Stimulated activated memory B cell treated with anti-CD40 and anti-IgM and Interleukin-4, amounts not matched to agents 10 μg/mL and 1 μg/mL and 100 μg/mL, for 72 hours (primary cell): ENCODE measurements at regions not wholly inside any gene's neighbourhood (a gene's known extent, or its start where the extent isn't known, plus 50 kb on each side); places are given as distances from the start of the nearest gene placed in this dataset.
"Not testable (repeated sequence)": the region's sequence is repeated elsewhere in the genome, so short reads cannot be mapped to it uniquely, and the experiment has no call there.

Source experiments
- ATAC-seq: fragments of 150-1000 bp; cut with Tn5 transposase; 2 replicates; pipeline ENCODE4 v1.10.0; 2021
- H3K27ac Mint-ChIP-seq: one replicate; pipeline ENCODE4 v1.8.0; 2022; ENCODE audit warnings: mild to moderate bottlenecking, mixed read lengths
- H3K27me3 Mint-ChIP-seq: one replicate; pipeline ENCODE4 v1.8.0; 2022; ENCODE audit warnings: mixed read lengths
- H3K36me3 Mint-ChIP-seq: one replicate; pipeline ENCODE4 v1.8.0; 2022; ENCODE audit warnings: mixed read lengths
- H3K4me1 Mint-ChIP-seq: one replicate; pipeline ENCODE4 v1.8.0; 2022; ENCODE audit warnings: mixed read lengths
- H3K4me3 Mint-ChIP-seq: one replicate; pipeline ENCODE4 v1.8.0; 2022; ENCODE audit warnings: mild to moderate bottlenecking, moderate library complexity, mixed read lengths
- H3K9me3 Mint-ChIP-seq: one replicate; pipeline ENCODE4 v1.8.0; 2022; ENCODE audit warnings: mixed read lengths

DNA sequence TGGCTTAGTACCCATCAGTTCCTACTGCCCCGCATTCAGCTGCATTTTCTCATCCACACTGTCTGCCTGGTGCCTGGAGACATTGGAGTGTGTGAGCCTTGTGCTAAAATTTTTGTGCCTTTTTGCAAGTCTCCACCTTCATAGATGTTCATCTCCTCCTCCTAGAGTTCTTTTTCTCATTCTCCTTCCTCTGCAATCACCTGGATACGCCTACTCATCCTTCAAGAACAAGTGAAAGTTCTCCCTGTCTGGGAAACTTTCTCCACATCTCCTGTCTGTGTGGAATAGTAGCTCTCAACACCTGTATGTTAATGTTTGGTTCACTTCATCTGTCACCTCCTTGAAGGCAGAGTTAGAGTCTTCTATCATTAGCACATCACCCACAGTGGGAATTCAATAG, 125.7 kb upstream of the FBXL17 start:
- H3K4me3 Mint-ChIP-seq: no peak overlapping the region
- no peaks in the 10 kb centered on the region for H3K36me3 Mint-ChIP-seq
- H3K4me1 Mint-ChIP-seq: no peaks in the 10 kb centered on the region
- no peak for ATAC-seq
- no peaks in the 10 kb centered on the region for H3K9me3 Mint-ChIP-seq
- peaks cover 30% of the 10 kb centered on the region for H3K27me3 Mint-ChIP-seq
- no peak overlapping the region for H3K27ac Mint-ChIP-seq

DNA sequence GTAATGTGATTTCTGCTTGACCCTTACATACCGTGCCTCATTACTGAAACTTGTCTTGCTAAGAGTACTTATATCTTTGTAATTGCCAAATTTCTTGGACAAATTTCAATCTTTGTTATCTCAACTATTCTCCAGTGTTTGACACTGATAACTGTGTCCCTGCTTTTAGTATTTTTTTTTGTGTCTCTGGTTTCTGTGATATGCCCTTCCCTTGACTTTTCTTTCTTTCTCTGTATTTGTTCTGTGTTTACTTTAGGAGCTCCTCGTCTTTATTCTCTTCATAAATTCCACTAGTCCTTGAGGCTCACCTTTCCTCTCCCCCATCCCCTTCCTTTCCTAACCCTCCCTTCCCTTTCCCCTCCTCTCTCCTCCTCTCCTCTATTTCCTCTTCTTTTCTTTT, 123.7 kb upstream of the FBXL17 start:
- Mint-ChIP-seq H3K27me3 (peaks cover 25% of the 10 kb centered on the region), H3K4me3 (no peak overlapping the region), H3K4me1 (no peaks in the 10 kb centered on the region), H3K36me3 (no peaks in the 10 kb centered on the region), H3K27ac (no peak overlapping the region), H3K9me3 (no peaks in the 10 kb centered on the region)
- no peak for ATAC-seq

DNA sequence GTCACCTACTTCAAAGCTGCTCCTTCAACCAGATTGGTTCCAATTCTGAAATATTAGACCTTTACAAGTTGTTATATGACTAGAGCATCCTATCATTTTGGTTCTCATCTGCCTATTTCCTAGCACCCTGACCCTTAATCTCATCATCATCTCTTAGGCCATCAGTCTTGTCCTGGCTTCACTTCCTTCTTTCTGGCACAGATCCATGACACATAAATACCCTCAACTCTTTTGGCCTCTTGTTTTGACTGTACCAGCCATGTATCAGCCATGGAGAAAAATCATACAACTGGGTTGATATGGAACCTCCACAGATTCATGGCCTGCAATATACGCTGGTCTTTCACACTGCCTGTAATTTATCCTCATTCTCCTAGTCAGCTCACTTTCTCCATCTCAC, 123.1 kb upstream of the FBXL17 start:
- Mint-ChIP-seq H3K4me3 (no peak overlapping the region), H3K4me1 (no peaks in the 10 kb centered on the region), H3K27me3 (peaks cover 22% of the 10 kb centered on the region), H3K9me3 (peaks cover 1% of the 10 kb centered on the region), H3K27ac (no peak overlapping the region), H3K36me3 (no peaks in the 10 kb centered on the region)
- ATAC-seq: no peak

DNA sequence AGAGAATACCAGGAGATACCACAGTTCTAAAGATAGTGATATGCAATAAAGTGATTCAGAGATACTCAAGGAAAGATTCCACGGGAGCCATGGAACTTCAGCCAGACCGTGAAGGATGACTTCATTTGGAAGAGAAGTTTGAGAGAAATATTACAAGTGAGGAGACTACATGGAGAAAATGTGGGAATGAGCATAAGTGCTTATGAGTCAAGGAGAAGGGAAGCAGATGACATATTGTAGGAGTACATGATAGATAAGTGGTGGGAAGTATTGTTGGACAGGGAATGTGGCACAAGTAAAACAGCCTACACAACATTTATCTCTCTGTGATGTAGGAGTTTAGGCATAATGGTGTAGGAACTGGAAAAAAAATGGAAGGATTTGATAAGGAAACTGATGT, 122.1 kb upstream of the FBXL17 start:
- H3K4me3 Mint-ChIP-seq: no peak overlapping the region
- H3K4me1 Mint-ChIP-seq: no peaks in the 10 kb centered on the region
- no peak for ATAC-seq
- H3K9me3 Mint-ChIP-seq: peaks cover 7% of the 10 kb centered on the region
- no peak overlapping the region for H3K27ac Mint-ChIP-seq
- no peaks in the 10 kb centered on the region for H3K36me3 Mint-ChIP-seq
- H3K27me3 Mint-ChIP-seq: peaks cover 22% of the 10 kb centered on the region

DNA sequence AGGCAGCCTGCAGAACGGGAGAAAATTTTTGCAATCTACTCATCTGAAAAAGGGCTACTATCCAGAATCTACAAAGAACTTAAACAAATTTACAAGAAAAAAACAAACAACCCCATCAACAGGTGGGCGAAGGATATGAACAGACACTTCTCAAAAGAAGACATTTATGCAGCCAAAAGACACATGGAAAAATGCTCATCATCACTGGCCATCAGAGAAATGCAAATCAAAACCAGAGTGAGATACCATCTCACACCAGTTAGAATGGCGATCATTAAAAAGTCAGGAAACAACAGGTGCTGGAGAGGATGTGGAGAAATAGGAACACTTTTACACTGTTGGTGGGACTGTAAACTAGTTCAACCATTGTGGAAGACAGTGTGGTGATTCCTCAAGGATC, 113.7 kb upstream of the FBXL17 start:
- not testable (repeated sequence) for H3K4me1 Mint-ChIP-seq, H3K36me3 Mint-ChIP-seq, H3K4me3 Mint-ChIP-seq, ATAC-seq, H3K27me3 Mint-ChIP-seq, H3K9me3 Mint-ChIP-seq, H3K27ac Mint-ChIP-seq

DNA sequence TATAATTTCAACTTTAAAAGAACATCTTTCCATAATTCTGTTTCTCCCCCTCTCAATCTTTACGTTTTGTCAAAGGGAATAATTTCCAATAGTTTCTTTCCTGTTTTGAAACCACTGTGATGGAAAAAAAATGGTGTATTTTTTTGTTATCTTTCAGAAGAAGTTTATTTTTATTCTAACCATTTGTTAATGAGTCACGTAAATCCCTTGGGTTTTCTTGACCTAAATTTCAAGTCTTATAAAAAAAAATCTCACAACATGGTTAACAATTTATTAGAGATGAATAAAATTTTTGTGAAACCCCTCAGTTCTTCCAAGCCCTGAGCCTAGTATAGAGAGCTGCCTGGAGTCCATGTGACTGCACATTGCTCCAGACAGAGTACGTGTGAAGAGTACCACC, 106.1 kb upstream of the FBXL17 start:
- Mint-ChIP-seq H3K27me3 (peaks cover 33% of the 10 kb centered on the region), H3K36me3 (no peaks in the 10 kb centered on the region), H3K27ac (no peak overlapping the region), H3K9me3 (peaks cover 8% of the 10 kb centered on the region), H3K4me3 (no peak overlapping the region), H3K4me1 (no peaks in the 10 kb centered on the region)
- ATAC-seq: no peak

DNA sequence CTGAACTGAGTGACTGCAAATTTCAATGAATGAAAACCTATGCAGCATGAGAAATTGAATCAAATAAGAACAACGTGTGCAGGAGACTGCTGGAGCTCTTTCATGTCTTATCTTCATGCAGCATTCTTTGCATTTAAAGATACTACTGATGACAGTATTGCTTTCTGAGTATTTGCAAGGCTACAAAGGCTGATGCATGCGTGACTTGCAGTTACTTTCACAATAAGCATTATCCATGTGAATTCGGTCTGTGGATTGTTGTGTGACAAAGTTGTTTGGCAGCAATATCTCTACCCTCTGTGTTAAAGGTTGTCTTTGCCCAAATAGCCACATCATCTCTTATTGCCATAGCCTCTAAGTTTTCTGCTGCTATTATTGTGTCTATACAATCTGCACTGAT, 102.1 kb upstream of the FBXL17 start:
- Mint-ChIP-seq H3K27me3 (peaks cover 17% of the 10 kb centered on the region), H3K36me3 (no peaks in the 10 kb centered on the region), H3K9me3 (no peaks in the 10 kb centered on the region), H3K4me1 (no peaks in the 10 kb centered on the region), H3K27ac (no peak overlapping the region), H3K4me3 (no peak overlapping the region)
- no peak for ATAC-seq

DNA sequence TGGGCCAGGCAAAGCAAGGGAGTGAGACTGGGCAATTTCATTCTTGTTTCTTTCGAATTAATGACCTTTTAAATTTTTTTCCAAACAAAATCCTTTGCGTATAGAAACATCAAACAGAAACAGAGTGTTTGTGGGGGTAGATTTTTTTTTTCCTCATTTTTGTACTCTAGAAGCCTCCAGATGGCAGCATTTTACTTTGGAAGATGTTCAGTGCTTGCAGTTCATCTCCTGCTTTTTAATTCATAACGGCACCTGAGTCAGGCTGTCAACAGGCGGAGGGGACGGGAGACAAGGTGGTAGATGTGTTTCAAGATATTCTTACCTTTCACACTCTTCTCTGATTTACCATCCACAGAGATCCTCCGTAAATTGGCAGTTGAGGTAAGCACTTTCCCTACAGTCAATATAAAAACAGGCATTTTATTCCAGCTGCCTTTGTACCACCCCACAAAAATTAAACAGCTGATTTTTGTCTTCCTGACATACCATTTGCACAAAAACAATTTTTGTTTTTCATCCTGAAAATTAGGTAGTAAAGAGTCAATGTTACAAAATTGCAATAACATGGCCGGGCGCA, 99.5 kb upstream of the FBXL17 start:
- Mint-ChIP-seq H3K4me1 (no peaks in the 10 kb centered on the region), H3K36me3 (no peaks in the 10 kb centered on the region), H3K4me3 (no peak overlapping the region), H3K9me3 (no peaks in the 10 kb centered on the region), H3K27me3 (peaks cover 9% of the 10 kb centered on the region), H3K27ac (no peak overlapping the region)
- no peak for ATAC-seq

DNA sequence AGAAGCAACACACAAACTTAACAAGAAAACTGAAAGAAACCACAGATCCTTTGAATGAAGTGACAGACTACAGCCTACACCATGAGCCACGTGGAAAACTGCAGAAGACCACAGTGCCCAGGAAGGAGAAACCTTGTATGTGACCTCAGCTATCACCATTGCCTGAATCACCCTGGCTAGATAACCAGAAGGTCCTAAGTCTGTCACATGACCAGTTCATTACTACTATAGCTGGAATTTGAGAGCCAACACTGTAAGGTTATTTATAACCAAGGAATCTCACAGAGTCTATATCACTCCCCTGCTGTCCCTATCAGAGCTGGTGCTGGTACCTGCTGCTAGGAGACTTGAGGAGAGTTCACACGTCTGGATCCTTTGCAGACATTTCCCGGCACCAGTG, 90.3 kb upstream of the FBXL17 start:
- no peak overlapping the region for H3K4me3 Mint-ChIP-seq

DNA sequence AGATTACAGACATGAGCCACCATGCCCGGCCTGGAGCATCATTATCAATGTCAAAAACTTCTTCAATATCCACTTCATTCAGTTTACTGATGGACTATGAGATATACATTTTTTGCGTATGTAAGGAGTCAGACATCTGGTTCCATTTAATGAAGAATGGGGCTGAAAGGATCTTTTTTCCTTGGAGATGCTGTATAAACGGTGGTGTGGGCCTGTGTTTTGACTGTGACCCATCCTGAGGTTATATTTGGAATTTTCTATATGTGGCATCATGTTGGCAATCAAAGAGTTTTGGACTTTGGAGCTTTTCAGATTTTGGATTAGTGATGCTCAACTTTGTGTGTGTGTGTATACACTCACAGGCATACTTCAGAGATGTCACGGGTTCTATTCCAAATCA, 85.7 kb upstream of the FBXL17 start:
- Mint-ChIP-seq H3K27me3 (peaks cover 9% of the 10 kb centered on the region), H3K4me3 (no peak overlapping the region), H3K9me3 (no peaks in the 10 kb centered on the region), H3K27ac (no peak overlapping the region), H3K36me3 (no peaks in the 10 kb centered on the region), H3K4me1 (no peaks in the 10 kb centered on the region)
- ATAC-seq: no peak

More for the DNA sequence above, 90.3 kb upstream of the FBXL17 start:
- no peaks in the 10 kb centered on the region for H3K4me1 Mint-ChIP-seq
- H3K36me3 Mint-ChIP-seq: no peaks in the 10 kb centered on the region
- H3K27ac Mint-ChIP-seq: no peak overlapping the region
- H3K9me3 Mint-ChIP-seq: no peaks in the 10 kb centered on the region
- H3K27me3 Mint-ChIP-seq: peaks cover 20% of the 10 kb centered on the region
- ATAC-seq: no peak

DNA sequence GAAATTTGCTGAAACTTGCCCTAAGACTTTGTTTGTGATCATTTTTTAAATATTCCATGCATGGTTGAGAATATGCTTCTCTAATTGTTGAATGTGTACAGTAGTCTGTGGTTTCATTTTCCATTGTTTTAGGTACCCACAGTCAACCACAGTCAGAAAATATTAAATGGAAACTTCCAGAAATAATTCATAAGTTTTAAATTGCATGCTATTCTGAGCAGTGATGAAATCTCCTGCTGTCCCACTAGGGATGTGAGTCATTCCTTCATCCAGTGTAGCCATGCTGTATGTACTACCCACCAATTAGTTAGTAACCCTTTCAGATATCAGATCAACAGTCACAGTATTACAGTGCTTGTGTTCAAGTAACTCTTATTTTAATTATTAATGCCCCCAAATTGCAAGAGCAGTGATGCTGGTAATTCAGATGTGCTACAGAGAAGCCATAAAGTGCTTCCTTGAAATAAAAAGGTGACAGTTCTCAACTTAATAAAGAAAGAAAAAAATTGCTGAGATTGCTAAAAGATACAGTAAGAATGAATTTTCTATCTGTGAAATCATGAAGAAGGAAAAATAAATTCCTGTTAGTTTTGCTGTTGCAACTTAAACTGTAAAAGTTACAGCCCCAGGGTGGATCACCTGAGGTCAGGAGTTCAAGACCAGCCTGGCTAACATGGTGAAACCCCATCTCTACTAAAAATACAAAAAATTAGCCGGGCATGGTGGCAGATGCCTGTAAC, 79.9 kb upstream of the FBXL17 start:
- Mint-ChIP-seq H3K4me1 (no peaks in the 10 kb centered on the region), H3K27me3 (peaks cover 13% of the 10 kb centered on the region), H3K27ac (no peak overlapping the region), H3K36me3 (no peaks in the 10 kb centered on the region), H3K4me3 (no peak overlapping the region), H3K9me3 (no peaks in the 10 kb centered on the region)
- ATAC-seq: no peak

DNA sequence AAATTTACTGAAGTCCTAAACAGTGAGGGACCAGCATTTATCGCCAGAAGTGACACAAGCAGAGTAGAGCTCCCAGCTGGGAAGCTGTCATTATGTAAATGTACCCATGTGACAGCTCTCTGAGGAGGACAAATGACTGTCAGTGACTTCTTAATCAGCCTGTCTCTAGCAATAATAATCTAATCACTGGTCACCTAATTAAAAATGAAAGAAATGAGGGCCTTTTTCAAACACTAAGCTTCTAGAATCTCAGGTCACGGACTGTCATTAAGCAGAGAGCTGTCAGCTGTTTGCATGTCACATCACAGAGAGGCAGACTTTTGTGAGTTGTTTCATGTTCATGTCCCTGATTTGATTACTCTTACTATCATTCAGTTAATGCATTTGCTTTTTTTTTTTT, 77.9 kb upstream of the FBXL17 start:
- H3K4me1 Mint-ChIP-seq: no peaks in the 10 kb centered on the region
- H3K27me3 Mint-ChIP-seq: peaks cover 13% of the 10 kb centered on the region
- no peak overlapping the region for H3K27ac Mint-ChIP-seq
- no peak for ATAC-seq
- H3K9me3 Mint-ChIP-seq: peaks cover 7% of the 10 kb centered on the region
- no peaks in the 10 kb centered on the region for H3K36me3 Mint-ChIP-seq
- no peak overlapping the region for H3K4me3 Mint-ChIP-seq

DNA sequence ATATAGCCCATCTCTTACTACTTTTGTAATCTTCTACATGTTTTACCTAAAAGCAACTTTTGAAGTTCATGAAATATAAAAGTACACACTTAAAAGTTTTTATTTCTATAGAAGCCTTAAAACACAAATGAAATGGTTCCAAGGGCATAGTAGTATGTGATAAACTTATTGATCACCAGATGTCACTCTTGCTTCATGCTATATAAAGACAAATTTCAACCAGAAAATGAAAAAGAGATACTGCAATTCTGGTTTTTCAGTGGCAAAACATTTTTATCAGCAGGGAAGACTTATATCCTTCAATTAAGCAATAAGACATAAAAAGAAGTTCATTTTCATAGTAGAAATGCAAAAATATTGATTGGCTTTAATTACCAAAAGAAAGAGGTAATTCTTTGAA, 69.4 kb upstream of the FBXL17 start:
- H3K27me3 Mint-ChIP-seq: no peaks in the 10 kb centered on the region
- H3K36me3 Mint-ChIP-seq: peaks cover 5% of the 10 kb centered on the region
- H3K9me3 Mint-ChIP-seq: peaks cover 19% of the 10 kb centered on the region
- no peak overlapping the region for H3K4me3 Mint-ChIP-seq
- H3K4me1 Mint-ChIP-seq: no peaks in the 10 kb centered on the region
- ATAC-seq: no peak
- H3K27ac Mint-ChIP-seq: no peak overlapping the region

DNA sequence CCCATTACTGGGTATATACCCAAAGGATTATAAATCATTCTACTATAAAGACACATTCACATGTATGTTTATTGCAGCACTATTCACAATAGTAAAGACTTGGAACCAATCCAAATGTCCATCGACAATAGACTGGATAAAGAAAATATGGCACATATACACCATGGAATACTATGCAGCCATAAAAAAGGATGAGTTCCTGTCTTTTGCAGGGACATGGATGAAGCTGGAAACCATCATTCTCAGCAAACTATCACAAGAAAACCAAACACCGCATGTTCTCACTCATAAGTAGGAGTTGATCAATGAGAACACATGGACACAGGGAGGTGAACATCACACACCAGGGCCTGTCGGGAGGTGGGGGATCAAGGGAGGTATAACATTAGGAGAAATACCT, 62.2 kb upstream of the FBXL17 start:
- not testable (repeated sequence) for H3K9me3 Mint-ChIP-seq, H3K36me3 Mint-ChIP-seq, ATAC-seq, H3K27me3 Mint-ChIP-seq, H3K4me3 Mint-ChIP-seq, H3K4me1 Mint-ChIP-seq, H3K27ac Mint-ChIP-seq

DNA sequence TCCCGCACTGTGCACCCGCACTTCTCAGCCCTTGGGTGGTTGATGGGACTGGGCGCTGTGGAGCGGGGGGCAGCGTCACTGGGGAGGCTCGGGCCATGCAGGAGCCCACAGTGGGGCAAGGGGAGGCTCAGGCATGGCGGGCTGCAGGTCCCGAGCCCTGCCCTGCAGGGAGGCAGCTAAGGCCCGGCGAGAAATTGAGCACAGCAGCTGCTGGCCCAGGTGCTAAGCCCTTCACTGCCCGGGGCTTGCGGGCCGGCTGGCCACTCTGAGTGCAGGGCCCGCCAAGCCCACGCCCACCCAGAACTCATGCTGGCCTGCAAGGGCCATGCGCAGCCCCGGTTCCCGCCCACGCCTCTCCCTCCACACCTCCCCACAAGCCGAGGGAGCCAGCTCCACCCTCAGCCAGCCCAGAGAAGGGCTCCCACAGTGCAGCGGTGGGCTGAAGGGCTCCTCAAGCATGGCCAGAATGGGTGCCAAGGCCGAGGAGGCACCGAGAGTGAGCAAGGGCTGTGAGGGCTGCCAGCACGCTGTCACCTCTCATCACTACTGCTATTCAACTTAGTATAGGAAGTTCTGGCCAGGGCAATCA, 60.3 kb upstream of the FBXL17 start:
- H3K27me3 Mint-ChIP-seq, ATAC-seq, H3K4me1 Mint-ChIP-seq, H3K36me3 Mint-ChIP-seq, H3K4me3 Mint-ChIP-seq, H3K9me3 Mint-ChIP-seq, H3K27ac Mint-ChIP-seq: not testable (repeated sequence)

DNA sequence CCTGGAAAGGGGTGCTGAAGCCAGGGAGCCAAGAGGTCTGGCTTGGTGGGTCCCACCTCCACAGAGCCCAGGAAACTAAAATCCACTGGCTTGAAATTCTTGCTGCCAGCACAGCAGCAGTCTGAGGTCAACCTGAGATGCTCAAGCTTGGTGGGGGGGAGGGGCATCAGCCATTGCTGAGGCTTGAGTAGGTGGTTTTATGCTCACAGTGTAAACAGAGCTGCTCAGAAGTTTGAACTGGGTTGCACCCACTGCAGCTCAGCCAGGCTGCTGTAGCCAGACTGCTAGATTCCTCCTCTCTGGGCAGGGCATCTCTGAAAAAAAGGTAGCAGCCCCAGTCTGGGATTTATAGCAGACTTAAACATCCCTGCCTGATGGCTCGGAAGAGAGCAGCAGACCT, 55.5 kb upstream of the FBXL17 start:
- Mint-ChIP-seq H3K27me3 (no peaks in the 10 kb centered on the region), H3K27ac (no peak overlapping the region), H3K36me3 (no peaks in the 10 kb centered on the region), H3K4me3 (no peak overlapping the region), H3K4me1 (no peaks in the 10 kb centered on the region), H3K9me3 (no peaks in the 10 kb centered on the region)
- ATAC-seq: no peak
